ENCODE measurements at regions not wholly inside any gene's neighbourhood (a gene's known extent, or its start where the extent isn't known, plus 50 kb on each side); places are given as distances from the start of the nearest gene placed in this dataset.

DNA sequence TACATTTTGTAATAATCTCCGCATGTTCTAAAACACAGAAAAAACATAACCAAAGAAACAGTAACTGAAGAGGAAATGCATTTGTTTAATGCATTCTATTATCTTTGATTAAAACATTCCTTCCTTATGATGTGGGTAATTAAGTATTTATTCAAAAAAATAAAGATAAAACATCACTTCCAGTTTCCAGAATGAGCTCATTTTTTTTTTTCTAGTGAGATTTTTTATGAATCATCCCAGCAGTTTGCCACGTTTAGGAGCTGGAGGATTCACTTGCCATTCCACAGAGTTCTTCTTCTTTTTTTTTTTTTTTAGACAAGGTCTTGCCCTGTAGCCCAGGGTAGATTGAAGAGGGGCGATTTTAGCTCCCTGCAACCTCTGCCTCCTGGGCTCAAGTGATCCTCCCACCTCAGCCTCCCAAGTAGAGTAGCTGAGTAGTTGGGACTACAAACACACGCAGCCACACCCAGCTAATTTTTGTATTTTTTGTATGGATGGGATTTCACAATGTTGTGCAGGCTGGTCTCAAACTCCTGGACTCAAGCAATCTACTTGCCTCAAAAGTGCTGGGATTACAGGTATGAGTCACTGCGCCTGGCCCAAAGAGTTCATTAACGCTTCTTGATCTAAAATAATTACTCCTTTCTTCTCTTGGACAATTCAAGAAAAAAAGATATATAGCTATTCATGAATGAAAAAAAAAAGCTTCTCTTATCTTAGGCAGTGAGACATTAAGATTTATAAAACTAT lies 177.3 kb downstream of the DKK1 start:
- TF ChIP-seq EZH2 (IDR thresholded peaks at IDR 0.05; ENCODE audit: borderline replicate concordance, low read length) = no peak
- TF ChIP-seq, protein P1, sequence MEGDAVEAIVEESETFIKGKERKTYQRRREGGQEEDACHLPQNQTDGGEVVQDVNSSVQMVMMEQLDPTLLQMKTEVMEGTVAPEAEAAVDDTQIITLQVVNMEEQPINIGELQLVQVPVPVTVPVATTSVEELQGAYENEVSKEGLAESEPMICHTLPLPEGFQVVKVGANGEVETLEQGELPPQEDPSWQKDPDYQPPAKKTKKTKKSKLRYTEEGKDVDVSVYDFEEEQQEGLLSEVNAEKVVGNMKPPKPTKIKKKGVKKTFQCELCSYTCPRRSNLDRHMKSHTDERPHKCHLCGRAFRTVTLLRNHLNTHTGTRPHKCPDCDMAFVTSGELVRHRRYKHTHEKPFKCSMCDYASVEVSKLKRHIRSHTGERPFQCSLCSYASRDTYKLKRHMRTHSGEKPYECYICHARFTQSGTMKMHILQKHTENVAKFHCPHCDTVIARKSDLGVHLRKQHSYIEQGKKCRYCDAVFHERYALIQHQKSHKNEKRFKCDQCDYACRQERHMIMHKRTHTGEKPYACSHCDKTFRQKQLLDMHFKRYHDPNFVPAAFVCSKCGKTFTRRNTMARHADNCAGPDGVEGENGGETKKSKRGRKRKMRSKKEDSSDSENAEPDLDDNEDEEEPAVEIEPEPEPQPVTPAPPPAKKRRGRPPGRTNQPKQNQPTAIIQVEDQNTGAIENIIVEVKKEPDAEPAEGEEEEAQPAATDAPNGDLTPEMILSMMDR (IDR thresholded peaks at IDR 0.05; ENCODE audit: low read length) = no peak
